ENCODE measurements at regions not wholly inside any gene's neighbourhood (a gene's known extent, or its start where the extent isn't known, plus 50 kb on each side); places are given as distances from the start of the nearest gene placed in this dataset.

- TF ChIP-seq, protein P1, sequence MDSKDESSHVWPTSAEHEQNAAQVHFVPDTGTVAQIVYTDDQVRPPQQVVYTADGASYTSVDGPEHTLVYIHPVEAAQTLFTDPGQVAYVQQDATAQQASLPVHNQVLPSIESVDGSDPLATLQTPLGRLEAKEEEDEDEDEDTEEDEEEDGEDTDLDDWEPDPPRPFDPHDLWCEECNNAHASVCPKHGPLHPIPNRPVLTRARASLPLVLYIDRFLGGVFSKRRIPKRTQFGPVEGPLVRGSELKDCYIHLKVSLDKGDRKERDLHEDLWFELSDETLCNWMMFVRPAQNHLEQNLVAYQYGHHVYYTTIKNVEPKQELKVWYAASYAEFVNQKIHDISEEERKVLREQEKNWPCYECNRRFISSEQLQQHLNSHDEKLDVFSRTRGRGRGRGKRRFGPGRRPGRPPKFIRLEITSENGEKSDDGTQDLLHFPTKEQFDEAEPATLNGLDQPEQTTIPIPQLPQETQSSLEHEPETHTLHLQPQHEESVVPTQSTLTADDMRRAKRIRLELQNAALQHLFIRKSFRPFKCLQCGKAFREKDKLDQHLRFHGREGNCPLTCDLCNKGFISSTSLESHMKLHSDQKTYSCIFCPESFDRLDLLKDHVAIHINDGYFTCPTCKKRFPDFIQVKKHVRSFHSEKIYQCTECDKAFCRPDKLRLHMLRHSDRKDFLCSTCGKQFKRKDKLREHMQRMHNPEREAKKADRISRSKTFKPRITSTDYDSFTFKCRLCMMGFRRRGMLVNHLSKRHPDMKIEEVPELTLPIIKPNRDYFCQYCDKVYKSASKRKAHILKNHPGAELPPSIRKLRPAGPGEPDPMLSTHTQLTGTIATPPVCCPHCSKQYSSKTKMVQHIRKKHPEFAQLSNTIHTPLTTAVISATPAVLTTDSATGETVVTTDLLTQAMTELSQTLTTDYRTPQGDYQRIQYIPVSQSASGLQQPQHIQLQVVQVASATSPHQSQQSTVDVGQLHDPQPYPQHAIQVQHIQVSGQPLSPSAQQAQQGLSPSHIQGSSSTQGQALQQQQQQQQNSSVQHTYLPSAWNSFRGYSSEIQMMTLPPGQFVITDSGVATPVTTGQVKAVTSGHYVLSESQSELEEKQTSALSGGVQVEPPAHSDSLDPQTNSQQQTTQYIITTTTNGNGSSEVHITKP (tag by site-specific recombination; IDR thresholded peaks at IDR 0.05) = no peak
- TF ChIP-seq MEIS1 (CRISPR knock-in tag; IDR thresholded peaks at IDR 0.05; ENCODE audit: borderline replicate concordance) = no peak
- no peak for TF ChIP-seq ZNF274 (IDR thresholded peaks at IDR 0.05; ENCODE audit: low read length)
- no peak for TF ChIP-seq ZNF274 (tag by site-specific recombination; IDR thresholded peaks at IDR 0.05; ENCODE audit: borderline replicate concordance)
- TF ChIP-seq PRDM2 (tag by site-specific recombination; IDR thresholded peaks at IDR 0.05; ENCODE audit: borderline replicate concordance) = no peak
- TF ChIP-seq HOXC10 (CRISPR knock-in tag; IDR thresholded peaks at IDR 0.05) = no peak
- no peak for TF ChIP-seq ZNF629 (tag by site-specific recombination; IDR thresholded peaks at IDR 0.05)
- no peak for TF ChIP-seq ZNF514 (tag by site-specific recombination; IDR thresholded peaks at IDR 0.05)
- TF ChIP-seq, protein P2, sequence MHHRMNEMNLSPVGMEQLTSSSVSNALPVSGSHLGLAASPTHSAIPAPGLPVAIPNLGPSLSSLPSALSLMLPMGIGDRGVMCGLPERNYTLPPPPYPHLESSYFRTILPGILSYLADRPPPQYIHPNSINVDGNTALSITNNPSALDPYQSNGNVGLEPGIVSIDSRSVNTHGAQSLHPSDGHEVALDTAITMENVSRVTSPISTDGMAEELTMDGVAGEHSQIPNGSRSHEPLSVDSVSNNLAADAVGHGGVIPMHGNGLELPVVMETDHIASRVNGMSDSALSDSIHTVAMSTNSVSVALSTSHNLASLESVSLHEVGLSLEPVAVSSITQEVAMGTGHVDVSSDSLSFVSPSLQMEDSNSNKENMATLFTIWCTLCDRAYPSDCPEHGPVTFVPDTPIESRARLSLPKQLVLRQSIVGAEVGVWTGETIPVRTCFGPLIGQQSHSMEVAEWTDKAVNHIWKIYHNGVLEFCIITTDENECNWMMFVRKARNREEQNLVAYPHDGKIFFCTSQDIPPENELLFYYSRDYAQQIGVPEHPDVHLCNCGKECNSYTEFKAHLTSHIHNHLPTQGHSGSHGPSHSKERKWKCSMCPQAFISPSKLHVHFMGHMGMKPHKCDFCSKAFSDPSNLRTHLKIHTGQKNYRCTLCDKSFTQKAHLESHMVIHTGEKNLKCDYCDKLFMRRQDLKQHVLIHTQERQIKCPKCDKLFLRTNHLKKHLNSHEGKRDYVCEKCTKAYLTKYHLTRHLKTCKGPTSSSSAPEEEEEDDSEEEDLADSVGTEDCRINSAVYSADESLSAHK (tag by site-specific recombination; IDR thresholded peaks at IDR 0.05) = peak; percentile 50; the same call in 1 of the 2 replicates
- no peak for TF ChIP-seq ZNF521 (tag by site-specific recombination; IDR thresholded peaks at IDR 0.05)
- no peak for TF ChIP-seq ZNF184 (tag by site-specific recombination; IDR thresholded peaks at IDR 0.05)
- TF ChIP-seq, protein P3, sequence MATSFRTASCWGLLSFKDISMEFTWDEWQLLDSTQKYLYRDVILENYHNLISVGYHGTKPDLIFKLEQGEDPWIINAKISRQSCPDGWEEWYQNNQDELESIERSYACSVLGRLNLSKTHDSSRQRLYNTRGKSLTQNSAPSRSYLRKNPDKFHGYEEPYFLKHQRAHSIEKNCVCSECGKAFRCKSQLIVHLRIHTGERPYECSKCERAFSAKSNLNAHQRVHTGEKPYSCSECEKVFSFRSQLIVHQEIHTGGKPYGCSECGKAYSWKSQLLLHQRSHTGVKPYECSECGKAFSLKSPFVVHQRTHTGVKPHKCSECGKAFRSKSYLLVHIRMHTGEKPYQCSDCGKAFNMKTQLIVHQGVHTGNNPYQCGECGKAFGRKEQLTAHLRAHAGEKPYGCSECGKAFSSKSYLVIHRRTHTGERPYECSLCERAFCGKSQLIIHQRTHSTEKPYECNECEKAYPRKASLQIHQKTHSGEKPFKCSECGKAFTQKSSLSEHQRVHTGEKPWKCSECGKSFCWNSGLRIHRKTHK (tag by site-specific recombination; IDR thresholded peaks at IDR 0.05) = no peak
- TF ChIP-seq ZBTB10 (tag by site-specific recombination; IDR thresholded peaks at IDR 0.05) = no peak
Measured at GRCh38 chr2:176526995-176527901, 258.0 kb downstream of the MTX2 start (continued).
